K562 (cell line): ENCODE measurements at regions not wholly inside any gene's neighbourhood (a gene's known extent, or its start where the extent isn't known, plus 50 kb on each side); places are given as distances from the start of the nearest gene placed in this dataset.

Experiments
- ATAC-seq: fragments of 200-7000 bp; cut with Tn5 transposase; 3 replicates; pipeline ENCODE4 v1.9.1; 2020; ENCODE audit warnings: moderate library complexity
- BruUV-seq: library from RNA; stranded (reverse); fragments of 400-500 nt; replicated peaks from 2 replicates; lab custom pipeline; 2021; lab: Mats Ljungman, UMichigan
- CTCF ChIA-PET: fragments of 300-600 bp; formaldehyde crosslinking; extraction: SDS; loops from one replicate; lab custom pipeline; 2021; ENCODE audit warnings: low intra/inter-chr PET ratio; lab: Yijun Ruan, JAX
- POLR2A ChIA-PET: fragments of 300-600, 350-650 bp; sonication (Branson Sonifier 250); formaldehyde crosslinking; extraction: SDS; loops from one replicate; lab custom pipeline; 2021; ENCODE audit warnings: antibody characterized with exemption, inconsistent platforms; lab: Yijun Ruan, JAX
- DNase-seq, 4 experiments: peaks; one replicate each; pipeline versions ENCODE4 v3.0.0 to v3.0.0-alpha.2; 2011 to 2018; ENCODE audit warnings: low spot score in 3 of 4, mixed read lengths in 3 of 4; ENCODE audit errors: extremely low read depth in 1 of 4
- FAIRE-seq: peaks from 2 replicates; lab custom pipeline; 2011; peaks lifted over from hg19 to GRCh38; lab: Jason Lieb, UNC
- H2AFZ ChIP-seq: 2 replicates; pipeline ENCODE4 v1.6.0; 2011; ENCODE audit warnings: low read depth, low read length, control low read depth, inconsistent platforms
- H3K27ac ChIP-seq: fragments of 200-600 bp; 3 replicates; pipeline ENCODE4 v1.8.0; 2011; ENCODE audit warnings: low read depth, mild to moderate bottlenecking, control low read depth, inconsistent platforms, low read length, moderate library complexity, mixed read lengths; ENCODE audit errors: extremely low read depth
- H3K27me3 ChIP-seq, 2 experiments: fragments of 300-600 bp in 1 of 2; 2 replicates in 1 of 2; 3 replicates in 1 of 2; pipeline versions ENCODE4 v1.6.0 to v1.8.0; 2011; ENCODE audit warnings: inconsistent platforms in 2 of 2, low read length in 2 of 2, mild to moderate bottlenecking in 1 of 2, mixed read lengths in 1 of 2, moderate library complexity in 1 of 2; ENCODE audit not compliant: control insufficient read depth in 2 of 2, insufficient read depth in 2 of 2
- H3K36me3 ChIP-seq: fragments of 300-600 bp; 3 replicates; pipeline ENCODE4 v1.8.0; 2011; ENCODE audit warnings: mild to moderate bottlenecking, low read length, inconsistent platforms; ENCODE audit not compliant: control insufficient read depth, insufficient read depth
- H3K4me1 ChIP-seq, 2 experiments: fragments of 200-600 bp in 1 of 2; replicated peaks in 1 of 2; 2 replicates in 1 of 2; 3 replicates in 1 of 2; pipeline versions ENCODE4 v1.5.1 to v1.8.0; 2011; ENCODE audit warnings: inconsistent platforms in 2 of 2, low read length in 2 of 2, mild to moderate bottlenecking in 1 of 2, mixed read lengths in 1 of 2, moderate library complexity in 1 of 2; ENCODE audit not compliant: control insufficient read depth in 2 of 2, insufficient read depth in 2 of 2
- H3K4me2 ChIP-seq: 2 replicates; pipeline ENCODE4 v1.6.1; 2011; ENCODE audit warnings: low read length, control low read depth, inconsistent platforms, mixed read lengths; ENCODE audit not compliant: insufficient read depth
- H3K4me3 ChIP-seq: fragments of 200-600 bp; sonication (generic), shearing (Covaris generic); 2 replicates; pipeline ENCODE4 v1.5.1; 2016; ENCODE audit warnings: control low read depth, inconsistent platforms
- H3K79me2 ChIP-seq: fragments of 200-600 bp; 3 replicates; pipeline ENCODE4 v1.8.0; 2011; ENCODE audit warnings: low read length, inconsistent platforms; ENCODE audit not compliant: control insufficient read depth, insufficient read depth
- H3K9ac ChIP-seq, 2 experiments: 2 replicates each; pipeline versions ENCODE4 v1.6.0 to v1.6.1; 2011; ENCODE audit warnings: low read depth in 2 of 2, low read length in 2 of 2, control low read depth in 1 of 2, inconsistent platforms in 1 of 2, mild to moderate bottlenecking in 1 of 2, mixed read lengths in 1 of 2; ENCODE audit not compliant: insufficient read depth in 1 of 2
- H3K9me1 ChIP-seq: one replicate; pipeline ENCODE4 v1.6.0; 2011; ENCODE audit warnings: inconsistent platforms, mild to moderate bottlenecking, low read length, moderate library complexity; ENCODE audit not compliant: control insufficient read depth, insufficient read depth
- H3K9me3 ChIP-seq: replicated peaks from 2 replicates; pipeline ENCODE4 v1.5.1; 2011; ENCODE audit warnings: low read depth, low read length, inconsistent platforms; ENCODE audit not compliant: control insufficient read depth, insufficient read depth
- H4K20me1 ChIP-seq: replicated peaks from 2 replicates; pipeline ENCODE4 v1.6.1; 2011; ENCODE audit warnings: low read length, inconsistent platforms, mixed read lengths; ENCODE audit not compliant: control insufficient read depth, insufficient read depth
- CHCHD3 ChIP-seq: fragments of 250-450 bp; sonication (Bioruptor Pico); IDR thresholded peaks from 2 replicates; pipeline ENCODE4 v2.1.2; 2022; ENCODE audit warnings: mild to moderate bottlenecking
- DMBX1 ChIP-seq: fragments of 250-450 bp; sonication (Bioruptor Pico); IDR thresholded peaks from 2 replicates; pipeline ENCODE4 v1.8.0; 2022; ENCODE audit warnings: inconsistent platforms, mild to moderate bottlenecking, moderate library complexity, borderline replicate concordance
- ETV5 ChIP-seq: sonication (generic); formaldehyde crosslinking; IDR thresholded peaks from 2 replicates; pipeline ENCODE4 v1.4.0; 2020; ENCODE audit warnings: low read depth, mild to moderate bottlenecking, missing genetic modification reagents
- FOXA1 ChIP-seq: fragments of 450-650 bp; IDR thresholded peaks from 2 replicates; pipeline ENCODE4 v1.6.1; 2016; ENCODE audit warnings: mild to moderate bottlenecking, borderline replicate concordance
- HES1 ChIP-seq: fragments of 450-650 bp; IDR thresholded peaks from 2 replicates; pipeline ENCODE4 v1.6.1; 2016; ENCODE audit warnings: low read depth, mild to moderate bottlenecking, moderate library complexity
- HIVEP1 ChIP-seq: fragments of 250-450 bp; sonication (Bioruptor Pico); IDR thresholded peaks from 2 replicates; pipeline ENCODE4 v1.4.0; 2020; ENCODE audit warnings: mild to moderate bottlenecking
- LEF1 ChIP-seq: fragments of 450-650 bp; IDR thresholded peaks from 2 replicates; pipeline ENCODE4 v1.6.1; 2016; ENCODE audit warnings: mild to moderate bottlenecking
- MEIS2 ChIP-seq: fragments of 450-650 bp; IDR thresholded peaks from 2 replicates; pipeline ENCODE4 v1.6.1; 2014; ENCODE audit warnings: mild to moderate bottlenecking; ENCODE audit not compliant: partially characterized antibody
- NCOA6 ChIP-seq: fragments of 450-650 bp; IDR thresholded peaks from 2 replicates; pipeline ENCODE4 v1.6.1; 2017; ENCODE audit warnings: mild to moderate bottlenecking
- NFYB ChIP-seq: IDR thresholded peaks from 2 replicates; pipeline ENCODE4 v1.6.1; 2011; ENCODE audit warnings: mild to moderate bottlenecking, moderate library complexity; ENCODE audit not compliant: insufficient read length; ENCODE audit errors: extremely low read depth
- RBBP5 ChIP-seq: fragments of 200-600 bp; sonication (generic); IDR thresholded peaks from 2 replicates; pipeline ENCODE4 v1.6.1; 2012; ENCODE audit warnings: borderline replicate concordance, mild to moderate bottlenecking, low read length, control low read depth, inconsistent platforms; ENCODE audit not compliant: insufficient read depth, poor library complexity, severe bottlenecking
- U2AF2 ChIP-seq: fragments of 200-400 bp; formaldehyde crosslinking; optimal IDR thresholded peaks from 2 replicates; pipeline ENCODE3; 2017; ENCODE audit warnings: low read depth, mild to moderate bottlenecking, low read length
- WHSC1 ChIP-seq: IDR thresholded peaks from one replicate; pipeline ENCODE4 v1.6.1; 2012; ENCODE audit warnings: low read length, control low read depth, inconsistent platforms
- ZFX ChIP-seq: sonication (generic); formaldehyde crosslinking; IDR thresholded peaks from 2 replicates; pipeline ENCODE4 v1.8.0; 2022; ENCODE audit warnings: mild to moderate bottlenecking, missing genetic modification reagents, moderate library complexity
- ZKSCAN1 ChIP-seq: fragments of 150-350 bp; IDR thresholded peaks from 2 replicates; pipeline ENCODE4 v1.6.1; 2016; ENCODE audit warnings: low read depth, low read length
- ZNF354B ChIP-seq: fragments of 250-450 bp; sonication (Bioruptor Pico); IDR thresholded peaks from 2 replicates; pipeline ENCODE4 v1.4.0; 2020
- ZNF444 ChIP-seq: fragments of 250-450 bp; sonication (Bioruptor Pico); IDR thresholded peaks from 2 replicates; pipeline ENCODE4 v1.4.0; 2020; ENCODE audit warnings: mild to moderate bottlenecking, moderate library complexity
- WGBS: fragments of 100-300 bp; shearing (Covaris generic); methylation state at CpG from one replicate; pipeline ENCODE4 v1.1.6; 2016; ENCODE audit warnings: low coverage, mixed read lengths; ENCODE audit not compliant: insufficient coverage; ENCODE audit errors: missing lambda C conversion rate; 5-methylcytosine and 5-hydroxymethylcytosine counted together
- in situ Hi-C: fragments of 300-500 bp; cut with MboI; formaldehyde crosslinking; loops from 4 replicates; pipeline ENCODE4 v1.15.0; 2018; ENCODE audit warnings: inconsistent platforms, mixed read lengths
- intact Hi-C: fragments of 100-400 bp; cut with micrococcal nuclease; formaldehyde crosslinking; loops from 2 replicates; pipeline ENCODE4 v1.14.2; 2022
- TF ChIP-seq, protein P1 (sequence below): sonication (generic); formaldehyde crosslinking; IDR thresholded peaks from 2 replicates; pipeline ENCODE4 v1.8.1; 2022; ENCODE audit warnings: missing genetic modification reagents
- TF ChIP-seq, protein P2 (sequence below): fragments of 450-650 bp; formaldehyde crosslinking; conservative IDR thresholded peaks from 2 replicates; pipeline ENCODE4 v1.4.0; 2022; ENCODE audit warnings: mild to moderate bottlenecking, missing genetic modification characterization

DNA sequence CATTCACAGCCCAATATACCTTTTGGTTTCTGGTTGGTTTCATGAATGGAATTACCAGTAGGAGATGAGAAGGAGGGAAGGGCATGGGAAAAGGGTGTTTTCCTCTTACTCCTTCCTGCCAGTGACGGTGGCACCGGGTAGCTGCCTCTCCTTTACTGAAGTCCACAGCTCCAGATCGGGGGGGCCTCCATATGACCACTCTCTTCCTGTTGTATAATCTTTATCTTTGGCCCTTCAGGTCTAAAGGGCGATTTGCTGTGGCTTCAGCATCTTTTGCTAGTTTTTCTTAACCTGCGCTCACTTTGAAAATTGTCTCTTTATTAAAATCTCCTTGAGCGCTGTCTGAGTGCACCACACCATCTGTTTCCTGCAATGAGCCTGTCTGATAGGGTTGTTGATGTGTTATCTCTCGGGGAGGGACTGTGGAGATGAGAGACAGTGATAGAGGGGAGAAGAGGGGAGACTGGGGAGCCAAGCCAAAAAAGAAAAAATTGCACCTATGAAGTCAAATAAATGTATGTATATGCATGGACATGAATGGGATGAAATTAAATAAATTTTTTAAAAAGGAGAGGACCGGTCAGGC lies 449.3 kb upstream of the KLF4 start (continued):
- TF ChIP-seq CHCHD3 (CRISPR knock-in tag): no peak
- no peak for TF ChIP-seq FOXA1

- peaks cover 0 to 4% of the 10 kb centered on the region in 2 experiments; a peak in 1 of 5 replicates for H3K4me1 ChIP-seq
- H2AFZ ChIP-seq: no peak overlapping the region
- no peaks in the 10 kb centered on the region for H3K9me3 ChIP-seq
- no peak for FAIRE-seq
- H3K27ac ChIP-seq: no peak overlapping the region
- ChIA-PET CTCF (no interaction called here), POLR2A (no interaction called here)
- BruUV-seq: no TSS peak
- 7% methylated on average over 6 of the region's 6 CpGs for WGBS
- ATAC-seq: no peak
- H3K36me3 ChIP-seq: no peaks in the 10 kb centered on the region
- no peak for DNase-seq
- peaks cover 10 to 11% of the 10 kb centered on the region in 2 experiments; a peak in 4 of 5 replicates for H3K27me3 ChIP-seq
- intact Hi-C loops (no loop called here), in situ Hi-C loops (no loop called here)
- no peak overlapping the region for H3K4me3 ChIP-seq
- no peaks in the 10 kb centered on the region for H4K20me1 ChIP-seq
- no peaks in the 10 kb centered on the region for H3K79me2 ChIP-seq
- no peak overlapping the region for H3K4me2 ChIP-seq
- no peak overlapping the region for H3K9ac ChIP-seq
- H3K9me1 ChIP-seq: no peaks in the 10 kb centered on the region
- TF ChIP-seq RBBP5 (no peak), U2AF2 (no peak), WHSC1 (no peak), HIVEP1 (CRISPR knock-in tag) (no peak), ZNF354B (no peak), LEF1 (no peak), HES1 (no peak), NFYB (no peak), MEIS2 (no peak), NCOA6 (no peak), DMBX1 (CRISPR knock-in tag) (no peak), ZFX (CRISPR knock-in tag) (no peak), ZNF444 (CRISPR knock-in tag) (no peak), ETV5 (CRISPR knock-in tag) (no peak), ZKSCAN1 (no peak)
- TF ChIP-seq, protein P1, sequence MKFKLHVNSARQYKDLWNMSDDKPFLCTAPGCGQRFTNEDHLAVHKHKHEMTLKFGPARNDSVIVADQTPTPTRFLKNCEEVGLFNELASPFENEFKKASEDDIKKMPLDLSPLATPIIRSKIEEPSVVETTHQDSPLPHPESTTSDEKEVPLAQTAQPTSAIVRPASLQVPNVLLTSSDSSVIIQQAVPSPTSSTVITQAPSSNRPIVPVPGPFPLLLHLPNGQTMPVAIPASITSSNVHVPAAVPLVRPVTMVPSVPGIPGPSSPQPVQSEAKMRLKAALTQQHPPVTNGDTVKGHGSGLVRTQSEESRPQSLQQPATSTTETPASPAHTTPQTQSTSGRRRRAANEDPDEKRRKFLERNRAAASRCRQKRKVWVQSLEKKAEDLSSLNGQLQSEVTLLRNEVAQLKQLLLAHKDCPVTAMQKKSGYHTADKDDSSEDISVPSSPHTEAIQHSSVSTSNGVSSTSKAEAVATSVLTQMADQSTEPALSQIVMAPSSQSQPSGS (CRISPR knock-in tag): no peak
- TF ChIP-seq, protein P2, sequence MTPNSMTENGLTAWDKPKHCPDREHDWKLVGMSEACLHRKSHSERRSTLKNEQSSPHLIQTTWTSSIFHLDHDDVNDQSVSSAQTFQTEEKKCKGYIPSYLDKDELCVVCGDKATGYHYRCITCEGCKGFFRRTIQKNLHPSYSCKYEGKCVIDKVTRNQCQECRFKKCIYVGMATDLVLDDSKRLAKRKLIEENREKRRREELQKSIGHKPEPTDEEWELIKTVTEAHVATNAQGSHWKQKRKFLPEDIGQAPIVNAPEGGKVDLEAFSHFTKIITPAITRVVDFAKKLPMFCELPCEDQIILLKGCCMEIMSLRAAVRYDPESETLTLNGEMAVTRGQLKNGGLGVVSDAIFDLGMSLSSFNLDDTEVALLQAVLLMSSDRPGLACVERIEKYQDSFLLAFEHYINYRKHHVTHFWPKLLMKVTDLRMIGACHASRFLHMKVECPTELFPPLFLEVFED (CRISPR knock-in tag): no peak
Observed at GRCh38 chr9:107935931-107936330, 446.4 kb upstream of the KLF4 start.
